PC-9 (cell line): ENCODE measurements at regions not wholly inside any gene's neighbourhood (a gene's known extent, or its start where the extent isn't known, plus 50 kb on each side); places are given as distances from the start of the nearest gene placed in this dataset.

Source experiments
- EZH2 ChIP-seq: fragments of 200-600 bp; sonication (generic); IDR thresholded peaks from 2 replicates; pipeline ENCODE4 v1.8.0; 2017; ENCODE audit warnings: antibody characterized with exemption, low read depth
- TF ChIP-seq, protein P1 (sequence below): fragments of 200-600 bp; sonication (generic); conservative IDR thresholded peaks from 2 replicates; pipeline ENCODE4 v1.6.1; 2017; ENCODE audit warnings: mixed run types, antibody characterized with exemption, mild to moderate bottlenecking, moderate library complexity

DNA sequence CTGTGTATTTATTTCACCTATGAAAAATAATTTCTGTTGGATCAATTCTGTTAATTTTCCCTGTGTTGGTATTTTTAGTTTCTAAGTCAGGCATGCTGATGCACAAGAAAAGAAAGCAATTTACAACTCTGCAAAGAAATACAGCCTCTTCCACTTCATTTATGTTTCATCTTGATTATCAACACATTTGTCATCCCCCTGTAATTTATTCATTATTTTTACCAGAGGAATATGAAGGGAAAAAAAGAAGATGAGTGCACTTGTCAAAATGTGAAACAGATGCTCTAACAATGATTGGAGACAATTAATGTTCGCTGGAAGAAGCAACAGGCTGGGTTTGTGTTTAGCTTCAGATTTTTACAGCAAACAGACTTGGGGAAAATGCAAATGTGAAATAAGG lies 958.5 kb upstream of the SEL1L start:
- TF ChIP-seq, protein P1, sequence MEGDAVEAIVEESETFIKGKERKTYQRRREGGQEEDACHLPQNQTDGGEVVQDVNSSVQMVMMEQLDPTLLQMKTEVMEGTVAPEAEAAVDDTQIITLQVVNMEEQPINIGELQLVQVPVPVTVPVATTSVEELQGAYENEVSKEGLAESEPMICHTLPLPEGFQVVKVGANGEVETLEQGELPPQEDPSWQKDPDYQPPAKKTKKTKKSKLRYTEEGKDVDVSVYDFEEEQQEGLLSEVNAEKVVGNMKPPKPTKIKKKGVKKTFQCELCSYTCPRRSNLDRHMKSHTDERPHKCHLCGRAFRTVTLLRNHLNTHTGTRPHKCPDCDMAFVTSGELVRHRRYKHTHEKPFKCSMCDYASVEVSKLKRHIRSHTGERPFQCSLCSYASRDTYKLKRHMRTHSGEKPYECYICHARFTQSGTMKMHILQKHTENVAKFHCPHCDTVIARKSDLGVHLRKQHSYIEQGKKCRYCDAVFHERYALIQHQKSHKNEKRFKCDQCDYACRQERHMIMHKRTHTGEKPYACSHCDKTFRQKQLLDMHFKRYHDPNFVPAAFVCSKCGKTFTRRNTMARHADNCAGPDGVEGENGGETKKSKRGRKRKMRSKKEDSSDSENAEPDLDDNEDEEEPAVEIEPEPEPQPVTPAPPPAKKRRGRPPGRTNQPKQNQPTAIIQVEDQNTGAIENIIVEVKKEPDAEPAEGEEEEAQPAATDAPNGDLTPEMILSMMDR = no peak
- TF ChIP-seq EZH2 = no peak
